H1 (cell line): ENCODE measurements at regions not wholly inside any gene's neighbourhood (a gene's known extent, or its start where the extent isn't known, plus 50 kb on each side); places are given as distances from the start of the nearest gene placed in this dataset.

ENCODE experiments used
- CTCF ChIA-PET: fragments of 300-600 bp; sonication (Branson Sonifier 250); formaldehyde crosslinking; loops from one replicate; lab custom pipeline; 2021; ENCODE audit not compliant: partially characterized antibody; lab: Charles Lee
- POLR2A ChIA-PET: fragments of 300-600 bp; sonication (Branson Sonifier 250); formaldehyde crosslinking; loops from one replicate; lab custom pipeline; 2021; ENCODE audit warnings: inconsistent platforms; ENCODE audit not compliant: partially characterized antibody; lab: Charles Lee
- DNase-seq, 2 experiments: peaks; one replicate each; pipeline versions ENCODE4 v3.0.0 to v3.0.0-alpha.2; 2010 to 2022; ENCODE audit warnings: low spot score in 2 of 2, low read depth in 1 of 2, mixed read lengths in 1 of 2
- FAIRE-seq: peaks from 2 replicates; lab custom pipeline; 2011; peaks lifted over from hg19 to GRCh38; lab: Jason Lieb, UNC
- H2AFZ ChIP-seq: 2 replicates; pipeline ENCODE4 v1.8.1; 2012; ENCODE audit warnings: low read length, inconsistent platforms
- H2AK5ac ChIP-seq: 2 replicates; pipeline ENCODE4 v1.6.1; 2013; ENCODE audit warnings: low read depth, low read length
- H2BK120ac ChIP-seq: replicated peaks from 2 replicates; pipeline ENCODE3; 2013; ENCODE audit warnings: low read depth, low read length, inconsistent platforms
- H2BK12ac ChIP-seq: 2 replicates; pipeline ENCODE4 v1.6.1; 2013; ENCODE audit warnings: low read depth, low read length
- H2BK15ac ChIP-seq: 2 replicates; pipeline ENCODE4 v1.6.1; 2013; ENCODE audit warnings: low read length
- H2BK20ac ChIP-seq: 2 replicates; pipeline ENCODE4 v1.6.1; 2013; ENCODE audit warnings: low read length
- H2BK5ac ChIP-seq: 2 replicates; pipeline ENCODE4 v1.6.1; 2013; ENCODE audit warnings: low read depth, low read length
- H3K14ac ChIP-seq: 2 replicates; pipeline ENCODE4 v1.6.1; 2013; ENCODE audit warnings: inconsistent platforms; ENCODE audit not compliant: insufficient read length
- H3K18ac ChIP-seq: 2 replicates; pipeline ENCODE4 v1.6.1; 2013; ENCODE audit warnings: low read length; ENCODE audit errors: extremely low read depth
- H3K23ac ChIP-seq: 2 replicates; pipeline ENCODE4 v1.6.1; 2013; ENCODE audit warnings: inconsistent platforms; ENCODE audit not compliant: insufficient read length
- H3K23me2 ChIP-seq: 2 replicates; pipeline ENCODE4 v1.6.1; 2013; ENCODE audit warnings: low read depth, low read length
- H3K27ac ChIP-seq: 2 replicates; pipeline ENCODE4 v1.6.1; 2011; ENCODE audit warnings: low read depth, low read length, inconsistent platforms
- H3K27me3 ChIP-seq, 4 experiments: replicated peaks in 1 of 4; 1 replicate in 1 of 4; 2 replicates in 3 of 4; pipeline versions ENCODE4 v1.6.1 to v1.8.1; 2011 to 2013; ENCODE audit warnings: low read length in 3 of 4, mild to moderate bottlenecking in 3 of 4, inconsistent platforms in 2 of 4, mixed read lengths in 2 of 4, moderate library complexity in 1 of 4; ENCODE audit not compliant: control insufficient read depth in 3 of 4, insufficient read depth in 3 of 4; ENCODE audit errors: extremely low read depth in 1 of 4
- H3K36me3 ChIP-seq, 4 experiments: 2 replicates each; pipeline versions ENCODE4 v1.6.1 to v1.8.1; 2011 to 2013; ENCODE audit warnings: mild to moderate bottlenecking in 4 of 4, low read length in 3 of 4, moderate library complexity in 2 of 4, control low read depth in 1 of 4, inconsistent platforms in 1 of 4; ENCODE audit not compliant: insufficient read depth in 4 of 4, control insufficient read depth in 2 of 4
- H3K4ac ChIP-seq: replicated peaks from 2 replicates; pipeline ENCODE3; 2013; ENCODE audit warnings: low read length, low read depth, mixed read lengths, inconsistent platforms; ENCODE audit not compliant: insufficient read length
- H3K4me1 ChIP-seq, 4 experiments: replicated peaks in 1 of 4; 1 replicate in 1 of 4; 2 replicates in 3 of 4; pipeline versions ENCODE4 v1.6.1 to v1.8.1; 2011 to 2013; ENCODE audit warnings: low read length in 3 of 4, inconsistent platforms in 2 of 4, mixed read lengths in 1 of 4; ENCODE audit not compliant: insufficient read depth in 4 of 4, control insufficient read depth in 3 of 4
- H3K4me2 ChIP-seq, 2 experiments: 2 replicates each; pipeline versions ENCODE4 v1.6.1 to v1.8.1; 2011 to 2013; ENCODE audit warnings: low read depth in 2 of 2, low read length in 2 of 2, control low read depth in 1 of 2, inconsistent platforms in 1 of 2, mild to moderate bottlenecking in 1 of 2; ENCODE audit not compliant: insufficient read depth in 1 of 2
- H3K4me3 ChIP-seq, 4 experiments: fragments of 200-600, 300-600 bp in 1 of 4; sonication (generic), shearing (Covaris generic), sonication (Bioruptor Twin) in 1 of 4; 2 replicates each; pipeline versions ENCODE4 v1.5.1 to v1.8.1; 2011 to 2016; ENCODE audit warnings: low read length in 4 of 4, low read depth in 3 of 4, control low read depth in 2 of 4, inconsistent platforms in 2 of 4, mild to moderate bottlenecking in 2 of 4, mixed read lengths in 1 of 4, moderate library complexity in 1 of 4; ENCODE audit not compliant: insufficient read depth in 2 of 4; ENCODE audit errors: extremely low read depth in 1 of 4
- H3K56ac ChIP-seq: replicated peaks from 2 replicates; pipeline ENCODE3; 2013; ENCODE audit warnings: low read depth, mild to moderate bottlenecking, mixed read lengths, low read length, inconsistent platforms; ENCODE audit not compliant: insufficient read length
- H3K79me1 ChIP-seq: 2 replicates; pipeline ENCODE4 v1.6.1; 2013; ENCODE audit warnings: low read depth, low read length, control low read depth
- H3K79me2 ChIP-seq, 2 experiments: 2 replicates each; pipeline versions ENCODE4 v1.6.1 to v1.8.1; 2012 to 2013; ENCODE audit warnings: low read length in 2 of 2, mild to moderate bottlenecking in 2 of 2, inconsistent platforms in 1 of 2; ENCODE audit not compliant: insufficient read depth in 2 of 2, control insufficient read depth in 1 of 2
- H3K9ac ChIP-seq, 4 experiments: replicated peaks in 1 of 4; 1 replicate in 1 of 4; 2 replicates in 3 of 4; pipeline versions ENCODE4 v1.6.1 to v1.8.1; 2011 to 2013; ENCODE audit warnings: low read depth in 3 of 4, low read length in 3 of 4, control low read depth in 2 of 4, mild to moderate bottlenecking in 2 of 4, moderate library complexity in 2 of 4, inconsistent platforms in 1 of 4; ENCODE audit errors: extremely low read depth in 1 of 4
- H3K9me3 ChIP-seq, 2 experiments: 2 replicates each; pipeline versions ENCODE4 v1.6.1 to v1.8.1; 2012 to 2013; ENCODE audit warnings: mild to moderate bottlenecking in 2 of 2, moderate library complexity in 2 of 2, control low read depth in 1 of 2, inconsistent platforms in 1 of 2, low read depth in 1 of 2, low read length in 1 of 2, mixed read lengths in 1 of 2; ENCODE audit not compliant: insufficient read depth in 2 of 2
- H4K20me1 ChIP-seq, 2 experiments: replicated peaks in 1 of 2; 2 replicates each; pipeline versions ENCODE3 to v1.8.1; 2011 to 2013; ENCODE audit warnings: inconsistent platforms in 2 of 2, low read length in 2 of 2, mild to moderate bottlenecking in 1 of 2; ENCODE audit not compliant: insufficient read depth in 2 of 2, control insufficient read depth in 1 of 2
- H4K5ac ChIP-seq: 2 replicates; pipeline ENCODE4 v1.6.1; 2013; ENCODE audit warnings: low read length, low read depth, mixed read lengths, inconsistent platforms; ENCODE audit not compliant: insufficient read length
- H4K8ac ChIP-seq: 2 replicates; pipeline ENCODE4 v1.8.0; 2013; ENCODE audit warnings: mild to moderate bottlenecking, moderate library complexity, low read length, inconsistent platforms; ENCODE audit not compliant: insufficient read depth; ENCODE audit errors: extremely low read depth
- H4K91ac ChIP-seq: replicated peaks from 2 replicates; pipeline ENCODE3; 2013; ENCODE audit warnings: low read length, mixed read lengths, inconsistent platforms; ENCODE audit not compliant: insufficient read length
- ASH2L ChIP-seq: fragments of 200-600, 300-600 bp; sonication (generic); IDR thresholded peaks from one replicate; pipeline ENCODE4 v1.7.1; 2017; ENCODE audit warnings: low read length
- ATF3 ChIP-seq: IDR thresholded peaks from 2 replicates; pipeline ENCODE4 v1.6.1; 2011; ENCODE audit warnings: low read depth, mild to moderate bottlenecking, low read length; ENCODE audit not compliant: insufficient read depth
- CBX5 ChIP-seq: fragments of 300-800, 300-1000 bp; sonication (generic); IDR thresholded peaks from 2 replicates; pipeline ENCODE4 v1.7.1; 2016; ENCODE audit warnings: antibody characterized with exemption, low read length, low read depth
- CEBPB ChIP-seq: IDR thresholded peaks from 2 replicates; pipeline ENCODE4 v1.6.1; 2012; ENCODE audit warnings: low read depth, low read length
- E2F6 ChIP-seq: IDR thresholded peaks from 2 replicates; pipeline ENCODE4 v1.6.1; 2012; ENCODE audit warnings: inconsistent platforms
- GTF2F1 ChIP-seq: IDR thresholded peaks from 2 replicates; pipeline ENCODE4 v1.6.1; 2012; ENCODE audit warnings: low read depth, low read length, improper control_type of control experiment, borderline replicate concordance
- KDM1A ChIP-seq: fragments of 200-600, 300-600 bp; sonication (generic); IDR thresholded peaks from 2 replicates; pipeline ENCODE4 v1.7.1; 2016; ENCODE audit warnings: mild to moderate bottlenecking, low read length, borderline replicate concordance
- KDM5A ChIP-seq: fragments of 200-600 bp; IDR thresholded peaks from 2 replicates; pipeline ENCODE4 v1.7.1; 2012; ENCODE audit warnings: mild to moderate bottlenecking, low read length, inconsistent platforms, mixed read lengths
- NRF1 ChIP-seq: IDR thresholded peaks from 2 replicates; pipeline ENCODE4 v1.6.1; 2011; ENCODE audit warnings: mild to moderate bottlenecking, low read depth, low read length, improper control_type of control experiment
- PHF8 ChIP-seq: fragments of 200-600 bp; sonication (generic); conservative IDR thresholded peaks from 2 replicates; pipeline ENCODE4 v1.7.1; 2012; ENCODE audit warnings: low read depth, mild to moderate bottlenecking, inconsistent platforms, low read length, moderate library complexity
- POLR2A ChIP-seq, 2 experiments: IDR thresholded peaks; 1 replicate in 1 of 2; 2 replicates in 1 of 2; pipeline ENCODE4 v1.6.1; 2011; ENCODE audit warnings: low read depth in 2 of 2, low read length in 2 of 2, mild to moderate bottlenecking in 2 of 2; ENCODE audit errors: control extremely low read depth in 1 of 2
- POLR2AphosphoS5 ChIP-seq: IDR thresholded peaks from 2 replicates; pipeline ENCODE4 v1.6.1; 2011; ENCODE audit warnings: low read depth, low read length
- SP1 ChIP-seq: IDR thresholded peaks from 2 replicates; pipeline ENCODE4 v1.6.1; 2011; ENCODE audit warnings: low read depth, low read length
- SP4 ChIP-seq: IDR thresholded peaks from 2 replicates; pipeline ENCODE4 v1.6.1; 2012; ENCODE audit warnings: low read length, inconsistent platforms
- TAF1 ChIP-seq: IDR thresholded peaks from 2 replicates; pipeline ENCODE4 v1.6.1; 2011; ENCODE audit warnings: mild to moderate bottlenecking, low read depth, low read length
- TBP ChIP-seq: IDR thresholded peaks from 2 replicates; pipeline ENCODE4 v1.6.1; 2011; ENCODE audit warnings: low read depth, low read length, improper control_type of control experiment
- WGBS, 2 experiments: shearing (Covaris generic) in 1 of 2; methylation state at CpG; one replicate each; pipeline versions ENCODE4 v1.1.6 to v1.1.7; 2013 to 2015; ENCODE audit warnings: low lambda C conversion rate in 2 of 2, mixed read lengths in 2 of 2, inconsistent platforms in 1 of 2, low coverage in 1 of 2, missing lambda C conversion rate in 1 of 2; ENCODE audit not compliant: insufficient replicate concordance in 2 of 2, insufficient coverage in 1 of 2, insufficient read length in 1 of 2; ENCODE audit errors: extremely low coverage in 1 of 2, missing lambda C conversion rate in 1 of 2; 5-methylcytosine and 5-hydroxymethylcytosine counted together

GRCh38 chr14:28398506-28398905 is 368.1 kb upstream of the FOXG1 start:
- no peaks in the 10 kb centered on the region for H3K23me2 ChIP-seq
- no peak overlapping the region for H2BK15ac ChIP-seq
- TF ChIP-seq POLR2AphosphoS5 (no peak), POLR2A (IDR thresholded peaks at IDR 0.05; ENCODE audit: control extremely low read depth in 1 of 2, low read depth in 2 of 2, low read length in 2 of 2) (no peak), ASH2L (no peak), E2F6 (no peak), GTF2F1 (no peak), ATF3 (no peak), KDM1A (no peak), SP1 (no peak), PHF8 (no peak), KDM5A (no peak), NRF1 (no peak), TAF1 (no peak), SP4 (no peak), CEBPB (no peak), CBX5 (no peak), TBP (no peak)

More at GRCh38 chr14:28398506-28398905, 368.1 kb upstream of the FOXG1 start:
- no peak for DNase-seq
- no peak overlapping the region for H2BK12ac ChIP-seq
- CTCF ChIA-PET, result interaction anchor here (0.6 to 0.9 kb wide), 3 partner anchors 11 to 256 kb away, joined by 3 read pairs; no protein-coding TSS in a partner anchor
- H3K9ac ChIP-seq, result no peak overlapping the region
- no peak overlapping the region for H2BK120ac ChIP-seq
- H3K79me2 ChIP-seq, result no peaks in the 10 kb centered on the region
- H3K4me1 ChIP-seq, result no peaks in the 10 kb centered on the region
- H3K56ac ChIP-seq, result no peak overlapping the region
- H2BK5ac ChIP-seq, result no peak overlapping the region
- H4K8ac ChIP-seq, result no peak overlapping the region
- WGBS, 2 experiments, result 93% methylated on average over 2 of the region's 2 CpGs; no CpG with 5 or more reads in 1 of the 2 experiments
- no peaks in the 10 kb centered on the region for H3K79me1 ChIP-seq
- H4K91ac ChIP-seq, result no peak overlapping the region
- no peak overlapping the region for H2AK5ac ChIP-seq
- no peak overlapping the region for H3K4me3 ChIP-seq
- H3K14ac ChIP-seq, result no peak overlapping the region
- H3K27ac ChIP-seq, result no peak overlapping the region
- H2BK20ac ChIP-seq, result no peak overlapping the region
- POLR2A ChIA-PET, result no interaction called here
- no peak overlapping the region for H3K23ac ChIP-seq
- FAIRE-seq, result no peak
- no peak overlapping the region for H2AFZ ChIP-seq
- H3K9me3 ChIP-seq, result no peaks in the 10 kb centered on the region
- H3K4ac ChIP-seq, result no peak overlapping the region
- H4K20me1 ChIP-seq, result no peaks in the 10 kb centered on the region
- no peak overlapping the region for H3K4me2 ChIP-seq
- H3K18ac ChIP-seq, result no peak overlapping the region
- no peaks in the 10 kb centered on the region for H3K27me3 ChIP-seq
- no peak overlapping the region for H4K5ac ChIP-seq
- H3K36me3 ChIP-seq, result no peaks in the 10 kb centered on the region
